WTC11 (cell line): ENCODE measurements at regions not wholly inside any gene's neighbourhood (a gene's known extent, or its start where the extent isn't known, plus 50 kb on each side); places are given as distances from the start of the nearest gene placed in this dataset.

Experiments
- JUN ChIP-seq: sonication (generic); formaldehyde crosslinking; IDR thresholded peaks from 2 replicates; pipeline ENCODE4 v1.8.0; 2023; ENCODE audit warnings: mild to moderate bottlenecking, missing genetic modification reagents
- OVOL2 ChIP-seq: fragments of 250-450 bp; sonication (Bioruptor Pico); IDR thresholded peaks from 2 replicates; pipeline ENCODE4 v1.9.0; 2021; ENCODE audit warnings: mild to moderate bottlenecking, borderline replicate concordance
- SP1 ChIP-seq: sonication (generic); formaldehyde crosslinking; conservative IDR thresholded peaks from 2 replicates; pipeline ENCODE4 v1.8.1; 2022; ENCODE audit warnings: missing genetic modification reagents
- TF ChIP-seq, protein P1 (sequence below): sonication (generic); formaldehyde crosslinking; IDR thresholded peaks from 2 replicates; pipeline ENCODE4 v1.8.1; 2023; ENCODE audit warnings: mild to moderate bottlenecking, moderate library complexity, missing genetic modification reagents
- TF ChIP-seq, protein P2 (sequence below): fragments of 200-600 bp; IDR thresholded peaks from 2 replicates; pipeline ENCODE4 v1.8.0; 2022; ENCODE audit warnings: antibody characterized with exemption
- TF ChIP-seq, protein P3 (sequence below): sonication (generic); formaldehyde crosslinking; IDR thresholded peaks from 2 replicates; pipeline ENCODE4 v1.8.1; 2023; ENCODE audit warnings: mild to moderate bottlenecking, missing genetic modification reagents
- TF ChIP-seq, protein P4 (sequence below): sonication (generic); formaldehyde crosslinking; conservative IDR thresholded peaks from 2 replicates; pipeline ENCODE4 v1.8.1; 2022; ENCODE audit warnings: mild to moderate bottlenecking, missing genetic modification reagents
- TF ChIP-seq, protein P5 (sequence below): sonication (generic); formaldehyde crosslinking; IDR thresholded peaks from 2 replicates; pipeline ENCODE4 v1.8.1; 2022; ENCODE audit warnings: mild to moderate bottlenecking, moderate library complexity, missing genetic modification reagents
- TF ChIP-seq, protein P6 (sequence below): fragments of 250-450 bp; sonication (Bioruptor Pico); IDR thresholded peaks from 2 replicates; pipeline ENCODE4 v2.1.2; 2022; ENCODE audit warnings: mild to moderate bottlenecking, moderate library complexity

DNA sequence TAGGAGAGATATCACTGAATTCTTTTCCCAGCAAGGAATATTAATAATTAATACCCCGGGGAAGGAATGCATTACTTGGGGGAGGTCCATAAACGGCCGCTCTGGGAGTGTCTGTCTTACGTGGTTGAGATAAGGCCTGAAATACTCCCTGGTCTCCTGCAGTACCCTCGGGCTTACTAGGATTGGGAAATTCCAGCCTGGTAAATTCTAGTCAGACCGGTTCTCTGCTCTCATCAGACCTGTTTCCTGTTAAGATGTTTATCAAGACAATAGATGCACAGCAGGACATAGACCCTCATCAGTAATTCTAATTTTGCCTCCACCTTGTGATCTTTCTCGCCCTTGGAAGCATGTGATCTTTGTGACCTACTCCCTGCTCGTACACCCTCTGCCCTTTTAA is 162.8 kb upstream of the KCND2 start:
- TF ChIP-seq, protein P1, sequence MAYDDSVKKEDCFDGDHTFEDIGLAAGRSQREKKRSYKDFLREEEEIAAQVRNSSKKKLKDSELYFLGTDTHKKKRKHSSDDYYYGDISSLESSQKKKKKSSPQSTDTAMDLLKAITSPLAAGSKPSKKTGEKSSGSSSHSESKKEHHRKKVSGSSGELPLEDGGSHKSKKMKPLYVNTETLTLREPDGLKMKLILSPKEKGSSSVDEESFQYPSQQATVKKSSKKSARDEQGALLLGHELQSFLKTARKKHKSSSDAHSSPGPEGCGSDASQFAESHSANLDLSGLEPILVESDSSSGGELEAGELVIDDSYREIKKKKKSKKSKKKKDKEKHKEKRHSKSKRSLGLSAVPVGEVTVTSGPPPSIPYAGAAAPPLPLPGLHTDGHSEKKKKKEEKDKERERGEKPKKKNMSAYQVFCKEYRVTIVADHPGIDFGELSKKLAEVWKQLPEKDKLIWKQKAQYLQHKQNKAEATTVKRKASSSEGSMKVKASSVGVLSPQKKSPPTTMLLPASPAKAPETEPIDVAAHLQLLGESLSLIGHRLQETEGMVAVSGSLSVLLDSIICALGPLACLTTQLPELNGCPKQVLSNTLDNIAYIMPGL: no peak
- TF ChIP-seq, protein P2, sequence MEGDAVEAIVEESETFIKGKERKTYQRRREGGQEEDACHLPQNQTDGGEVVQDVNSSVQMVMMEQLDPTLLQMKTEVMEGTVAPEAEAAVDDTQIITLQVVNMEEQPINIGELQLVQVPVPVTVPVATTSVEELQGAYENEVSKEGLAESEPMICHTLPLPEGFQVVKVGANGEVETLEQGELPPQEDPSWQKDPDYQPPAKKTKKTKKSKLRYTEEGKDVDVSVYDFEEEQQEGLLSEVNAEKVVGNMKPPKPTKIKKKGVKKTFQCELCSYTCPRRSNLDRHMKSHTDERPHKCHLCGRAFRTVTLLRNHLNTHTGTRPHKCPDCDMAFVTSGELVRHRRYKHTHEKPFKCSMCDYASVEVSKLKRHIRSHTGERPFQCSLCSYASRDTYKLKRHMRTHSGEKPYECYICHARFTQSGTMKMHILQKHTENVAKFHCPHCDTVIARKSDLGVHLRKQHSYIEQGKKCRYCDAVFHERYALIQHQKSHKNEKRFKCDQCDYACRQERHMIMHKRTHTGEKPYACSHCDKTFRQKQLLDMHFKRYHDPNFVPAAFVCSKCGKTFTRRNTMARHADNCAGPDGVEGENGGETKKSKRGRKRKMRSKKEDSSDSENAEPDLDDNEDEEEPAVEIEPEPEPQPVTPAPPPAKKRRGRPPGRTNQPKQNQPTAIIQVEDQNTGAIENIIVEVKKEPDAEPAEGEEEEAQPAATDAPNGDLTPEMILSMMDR: no peak
- TF ChIP-seq, protein P3, sequence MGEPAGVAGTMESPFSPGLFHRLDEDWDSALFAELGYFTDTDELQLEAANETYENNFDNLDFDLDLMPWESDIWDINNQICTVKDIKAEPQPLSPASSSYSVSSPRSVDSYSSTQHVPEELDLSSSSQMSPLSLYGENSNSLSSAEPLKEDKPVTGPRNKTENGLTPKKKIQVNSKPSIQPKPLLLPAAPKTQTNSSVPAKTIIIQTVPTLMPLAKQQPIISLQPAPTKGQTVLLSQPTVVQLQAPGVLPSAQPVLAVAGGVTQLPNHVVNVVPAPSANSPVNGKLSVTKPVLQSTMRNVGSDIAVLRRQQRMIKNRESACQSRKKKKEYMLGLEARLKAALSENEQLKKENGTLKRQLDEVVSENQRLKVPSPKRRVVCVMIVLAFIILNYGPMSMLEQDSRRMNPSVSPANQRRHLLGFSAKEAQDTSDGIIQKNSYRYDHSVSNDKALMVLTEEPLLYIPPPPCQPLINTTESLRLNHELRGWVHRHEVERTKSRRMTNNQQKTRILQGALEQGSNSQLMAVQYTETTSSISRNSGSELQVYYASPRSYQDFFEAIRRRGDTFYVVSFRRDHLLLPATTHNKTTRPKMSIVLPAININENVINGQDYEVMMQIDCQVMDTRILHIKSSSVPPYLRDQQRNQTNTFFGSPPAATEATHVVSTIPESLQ (CRISPR knock-in tag): no peak
- TF ChIP-seq, protein P4, sequence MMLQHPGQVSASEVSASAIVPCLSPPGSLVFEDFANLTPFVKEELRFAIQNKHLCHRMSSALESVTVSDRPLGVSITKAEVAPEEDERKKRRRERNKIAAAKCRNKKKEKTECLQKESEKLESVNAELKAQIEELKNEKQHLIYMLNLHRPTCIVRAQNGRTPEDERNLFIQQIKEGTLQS (CRISPR knock-in tag): no peak
- TF ChIP-seq, protein P5, sequence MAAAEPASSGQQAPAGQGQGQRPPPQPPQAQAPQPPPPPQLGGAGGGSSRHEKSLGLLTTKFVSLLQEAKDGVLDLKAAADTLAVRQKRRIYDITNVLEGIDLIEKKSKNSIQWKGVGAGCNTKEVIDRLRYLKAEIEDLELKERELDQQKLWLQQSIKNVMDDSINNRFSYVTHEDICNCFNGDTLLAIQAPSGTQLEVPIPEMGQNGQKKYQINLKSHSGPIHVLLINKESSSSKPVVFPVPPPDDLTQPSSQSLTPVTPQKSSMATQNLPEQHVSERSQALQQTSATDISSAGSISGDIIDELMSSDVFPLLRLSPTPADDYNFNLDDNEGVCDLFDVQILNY (CRISPR knock-in tag): no peak
- no peak for TF ChIP-seq SP1 (CRISPR knock-in tag)
- no peak for TF ChIP-seq OVOL2 (CRISPR knock-in tag)
- TF ChIP-seq, protein P6, sequence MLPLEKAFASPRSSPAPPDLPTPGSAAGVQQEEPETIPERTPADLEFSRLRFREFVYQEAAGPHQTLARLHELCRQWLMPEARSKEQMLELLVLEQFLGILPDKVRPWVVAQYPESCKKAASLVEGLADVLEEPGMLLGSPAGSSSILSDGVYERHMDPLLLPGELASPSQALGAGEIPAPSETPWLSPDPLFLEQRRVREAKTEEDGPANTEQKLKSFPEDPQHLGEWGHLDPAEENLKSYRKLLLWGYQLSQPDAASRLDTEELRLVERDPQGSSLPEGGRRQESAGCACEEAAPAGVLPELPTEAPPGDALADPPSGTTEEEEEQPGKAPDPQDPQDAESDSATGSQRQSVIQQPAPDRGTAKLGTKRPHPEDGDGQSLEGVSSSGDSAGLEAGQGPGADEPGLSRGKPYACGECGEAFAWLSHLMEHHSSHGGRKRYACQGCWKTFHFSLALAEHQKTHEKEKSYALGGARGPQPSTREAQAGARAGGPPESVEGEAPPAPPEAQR (CRISPR knock-in tag): no peak
- TF ChIP-seq JUN (CRISPR knock-in tag): no peak
